MM.1S (cell line): ENCODE measurements at regions not wholly inside any gene's neighbourhood (a gene's known extent, or its start where the extent isn't known, plus 50 kb on each side); places are given as distances from the start of the nearest gene placed in this dataset.

Experiments
- CTCF ChIP-seq: fragments of 300-600 bp; sonication (generic); IDR thresholded peaks from 2 replicates; pipeline ENCODE4 v1.5.1; 2016; ENCODE audit warnings: antibody characterized with exemption, low read length, mixed read lengths
- EZH2 ChIP-seq: fragments of 300-600 bp; sonication (generic); optimal IDR thresholded peaks from 2 replicates; pipeline ENCODE3; 2017; ENCODE audit warnings: low read depth, mild to moderate bottlenecking, antibody characterized with exemption, low read length, mixed read lengths

DNA sequence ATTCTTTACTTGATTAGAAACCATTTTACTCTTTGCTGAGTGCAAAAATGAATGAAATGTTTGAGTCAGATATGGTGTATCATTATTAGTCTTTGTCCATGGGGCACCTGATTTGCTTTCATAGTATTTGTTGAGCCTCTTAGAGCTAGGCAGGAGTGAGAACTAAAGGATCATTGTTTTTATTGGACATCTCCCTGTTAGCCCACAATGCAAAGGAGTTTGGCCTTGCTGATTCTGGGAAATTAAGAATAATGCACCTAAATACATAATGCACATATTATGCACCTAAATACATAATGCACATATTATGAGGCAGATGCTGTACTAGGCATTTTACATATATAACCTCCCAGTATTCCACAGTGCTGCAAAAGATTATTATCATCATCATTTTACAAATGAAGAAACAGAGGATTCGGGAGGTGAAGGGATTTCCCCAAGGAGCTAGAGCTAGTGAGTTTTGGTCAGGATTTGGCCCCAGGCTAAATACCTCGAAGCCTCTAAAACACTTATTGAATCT, 113.0 kb upstream of the LIFR start:
- TF ChIP-seq CTCF = no peak
- TF ChIP-seq EZH2 = no peak
